NCI-H2029 (cell line): ENCODE measurements at regions not wholly inside any gene's neighbourhood (a gene's known extent, or its start where the extent isn't known, plus 50 kb on each side); places are given as distances from the start of the nearest gene placed in this dataset.
"Not testable (repeated sequence)": the region's sequence is repeated elsewhere in the genome, so short reads cannot be mapped to it uniquely, and the experiment has no call there.

Experiments used
- DNase-seq: peaks from one replicate; lab custom pipeline; 2025; lab: John Stamatoyannopoulos, UW

GRCh38 chr1:10912441-10912840 is 100.0 kb upstream of the TARDBP start:
- DNase-seq, result no peak

GRCh38 chr1:10914056-10914455 is 98.4 kb upstream of the TARDBP start:
- no peak for DNase-seq

GRCh38 chr1:10915594-10915993 is 96.9 kb upstream of the TARDBP start:
- DNase-seq, result no peak

- no peak for DNase-seq
Observed at GRCh38 chr1:10916311-10916710, 96.1 kb upstream of the TARDBP start.

GRCh38 chr1:10916991-10917390 is 95.5 kb upstream of the TARDBP start:
- DNase-seq, result no peak

- DNase-seq, result peak; percentile 13
Observed at GRCh38 chr1:10917513-10918454, 94.7 kb upstream of the TARDBP start.

- DNase-seq, result no peak
Observed at GRCh38 chr1:10918531-10918930, 93.9 kb upstream of the TARDBP start.

- DNase-seq, result no peak
Observed at GRCh38 chr1:10920063-10920626, 92.3 kb upstream of the TARDBP start.

- not testable (repeated sequence) for DNase-seq
Observed at GRCh38 chr1:10922315-10923060, 90.0 kb upstream of the TARDBP start.

GRCh38 chr1:10924030-10924429 is 88.4 kb upstream of the TARDBP start:
- DNase-seq, result no peak

- no peak for DNase-seq
Observed at GRCh38 chr1:10928654-10929053, 83.8 kb upstream of the TARDBP start.

- no peak for DNase-seq
Observed at GRCh38 chr1:10932088-10932487, 80.4 kb upstream of the TARDBP start.

- no peak for DNase-seq
Observed at GRCh38 chr1:10934150-10934818, 78.2 kb upstream of the TARDBP start.

GRCh38 chr1:10935246-10935645 is 77.2 kb upstream of the TARDBP start:
- no peak for DNase-seq

GRCh38 chr1:10935724-10936123 is 76.7 kb upstream of the TARDBP start:
- DNase-seq, result no peak

- no peak for DNase-seq
Observed at GRCh38 chr1:10936998-10937901, 75.2 kb upstream of the TARDBP start.

GRCh38 chr1:10938741-10939417 is 73.6 kb upstream of the TARDBP start:
- DNase-seq, result no peak

GRCh38 chr1:10939654-10940450 is 72.6 kb upstream of the TARDBP start:
- DNase-seq, result no peak

GRCh38 chr1:10940451-10940804 is 72.0 kb upstream of the TARDBP start:
- DNase-seq, result no peak

- no peak for DNase-seq
Observed at GRCh38 chr1:10940838-10941237, 71.6 kb upstream of the TARDBP start.
